CD4-positive, alpha-beta T cell (primary cell): ENCODE measurements at regions not wholly inside any gene's neighbourhood (a gene's known extent, or its start where the extent isn't known, plus 50 kb on each side); places are given as distances from the start of the nearest gene placed in this dataset.

Source experiments
- ATAC-seq: fragments of 200-7000 bp; cut with Tn5 transposase; one replicate; pipeline ENCODE4 v1.10.0; 2022; ENCODE audit warnings: mild to moderate bottlenecking; ENCODE audit not compliant: poor library complexity
- CTCF ChIA-PET: fragments of 350-600 bp; sonication (Branson Sonifier 250); formaldehyde crosslinking; loops from one replicate; lab custom pipeline; 2021; ENCODE audit warnings: antibody characterized with exemption, inconsistent platforms; lab: Charles Lee
- POLR2A ChIA-PET: fragments of 350-600 bp; sonication (Branson Sonifier 250); formaldehyde crosslinking; loops from one replicate; lab custom pipeline; 2021; ENCODE audit warnings: antibody characterized with exemption, inconsistent platforms; lab: Charles Lee
- DNase-seq, 14 experiments: peaks; one replicate each; pipeline ENCODE4 v3.0.0-alpha.2; 2013 to 2020; ENCODE audit warnings: mixed read lengths in 2 of 14
- H3K27ac ChIP-seq, 2 donors: one replicate each; pipeline versions ENCODE4 v1.5.1 to v1.7.0; 2013; ENCODE audit warnings: low read length in 2 of 2, low read depth in 1 of 2, mild to moderate bottlenecking in 1 of 2
- H3K27me3 ChIP-seq, 2 experiments: 1 replicate in 1 of 2; 2 replicates in 1 of 2; pipeline versions ENCODE4 v1.6.1 to v1.7.0; 2013; ENCODE audit warnings: low read length in 2 of 2, control low read depth in 1 of 2, mild to moderate bottlenecking in 1 of 2, moderate library complexity in 1 of 2; ENCODE audit not compliant: insufficient read depth in 2 of 2, control insufficient read depth in 1 of 2
- H3K36me3 ChIP-seq: one replicate; pipeline ENCODE4 v1.6.1; 2013; ENCODE audit warnings: low read length, control low read depth; ENCODE audit not compliant: insufficient read depth
- H3K4me1 ChIP-seq: one replicate; pipeline ENCODE4 v1.6.1; 2013; ENCODE audit warnings: low read length, control low read depth; ENCODE audit not compliant: insufficient read depth
- H3K4me3 ChIP-seq: one replicate; pipeline ENCODE4 v1.5.1; 2013; ENCODE audit warnings: mild to moderate bottlenecking, low read length, moderate library complexity
- H3K9me3 ChIP-seq, 2 experiments: 1 replicate in 1 of 2; 2 replicates in 1 of 2; pipeline versions ENCODE4 v1.6.1 to v1.7.0; 2013; ENCODE audit warnings: low read length in 2 of 2, mild to moderate bottlenecking in 2 of 2, control low read depth in 1 of 2, moderate library complexity in 1 of 2; ENCODE audit not compliant: control insufficient read depth in 1 of 2, insufficient read depth in 1 of 2
- H3K27ac Mint-ChIP-seq: one replicate; pipeline ENCODE4 v1.8.0; 2020; ENCODE audit warnings: mixed read lengths
- H3K27me3 Mint-ChIP-seq: one replicate; pipeline ENCODE4 v1.8.0; 2021; ENCODE audit warnings: mixed read lengths
- H3K36me3 Mint-ChIP-seq: one replicate; pipeline ENCODE4 v1.8.0; 2021; ENCODE audit warnings: low read depth, mixed read lengths
- H3K4me1 Mint-ChIP-seq: one replicate; pipeline ENCODE4 v1.8.0; 2021; ENCODE audit warnings: low read depth, mixed read lengths
- H3K4me3 Mint-ChIP-seq: one replicate; pipeline ENCODE4 v1.8.0; 2020; ENCODE audit warnings: mild to moderate bottlenecking, mixed read lengths
- H3K9me3 Mint-ChIP-seq: one replicate; pipeline ENCODE4 v1.8.0; 2020; ENCODE audit warnings: mixed read lengths
- CTCF ChIP-seq: fragments of 200-600 bp; IDR thresholded peaks from one replicate; pipeline ENCODE4 v1.8.0; 2022; ENCODE audit warnings: antibody characterized with exemption, mild to moderate bottlenecking
- intact Hi-C, 2 experiments: fragments of 100-400 bp; cut with DNase I in 1 of 2; cut with micrococcal nuclease in 1 of 2; formaldehyde crosslinking; loops; one replicate each; pipeline versions ENCODE4 v1.15.1 to v1.9.0; 2023 to 2025; cut with DNase I, micrococcal nuclease

- ChIA-PET POLR2A (no interaction called here), CTCF (no interaction called here)
- no peak for TF ChIP-seq CTCF
- no peak overlapping the region for H3K27ac Mint-ChIP-seq
- DNase-seq: no peak
- ATAC-seq: no peak
- Histone ChIP-seq H3K27ac (no peak overlapping the region), H3K9me3 (peaks cover 0 to 9% of the 10 kb centered on the region in 2 experiments), H3K36me3 (no peaks in the 10 kb centered on the region), H3K4me3 (no peak overlapping the region), H3K4me1 (no peaks in the 10 kb centered on the region), H3K27me3 (no peaks in the 10 kb centered on the region)
- H3K36me3 Mint-ChIP-seq: no peaks in the 10 kb centered on the region
- H3K27me3 Mint-ChIP-seq: peaks cover 4% of the 10 kb centered on the region
- intact Hi-C loops: no loop called here
- no peak overlapping the region for H3K4me3 Mint-ChIP-seq
- H3K4me1 Mint-ChIP-seq: no peaks in the 10 kb centered on the region
- H3K9me3 Mint-ChIP-seq: no peaks in the 10 kb centered on the region
Measured at GRCh38 chr15:95639208-95639607, 691.3 kb upstream of the NR2F2 start.

- no peaks in the 10 kb centered on the region for H3K36me3 ChIP-seq
- ATAC-seq: no peak
- CTCF ChIA-PET: no interaction called here
- no peak for DNase-seq
- Mint-ChIP-seq H3K36me3 (no peaks in the 10 kb centered on the region), H3K4me1 (no peaks in the 10 kb centered on the region), H3K27me3 (no peaks in the 10 kb centered on the region), H3K9me3 (no peaks in the 10 kb centered on the region), H3K27ac (no peak overlapping the region), H3K4me3 (no peak overlapping the region)
- no peaks in the 10 kb centered on the region for H3K4me1 ChIP-seq
- H3K4me3 ChIP-seq: no peak overlapping the region
- H3K9me3 ChIP-seq: no peaks in the 10 kb centered on the region
- no peak overlapping the region for H3K27ac ChIP-seq
- no peak for TF ChIP-seq CTCF
- intact Hi-C loops: no loop called here
- POLR2A ChIA-PET: no interaction called here
- no peaks in the 10 kb centered on the region for H3K27me3 ChIP-seq
Measured at GRCh38 chr15:95644100-95644875, 686.2 kb upstream of the NR2F2 start.

GRCh38 chr15:95645791-95646338, 684.6 kb upstream of the NR2F2 start:
- intact Hi-C loops: no loop called here
- Mint-ChIP-seq H3K36me3 (no peaks in the 10 kb centered on the region), H3K27me3 (no peaks in the 10 kb centered on the region), H3K4me1 (no peaks in the 10 kb centered on the region), H3K9me3 (no peaks in the 10 kb centered on the region), H3K27ac (no peak overlapping the region), H3K4me3 (no peak overlapping the region)
- H3K27me3 ChIP-seq: no peaks in the 10 kb centered on the region
- no peak for TF ChIP-seq CTCF
- no peak overlapping the region for H3K4me3 ChIP-seq
- ChIA-PET CTCF (no interaction called here), POLR2A (no interaction called here)
- no peak for ATAC-seq
- no peaks in the 10 kb centered on the region for H3K9me3 ChIP-seq
- H3K4me1 ChIP-seq: no peaks in the 10 kb centered on the region
- no peak overlapping the region for H3K27ac ChIP-seq
- DNase-seq: no peak
- no peaks in the 10 kb centered on the region for H3K36me3 ChIP-seq
